ENCODE measurements at regions not wholly inside any gene's neighbourhood (a gene's known extent, or its start where the extent isn't known, plus 50 kb on each side); places are given as distances from the start of the nearest gene placed in this dataset.

DNA sequence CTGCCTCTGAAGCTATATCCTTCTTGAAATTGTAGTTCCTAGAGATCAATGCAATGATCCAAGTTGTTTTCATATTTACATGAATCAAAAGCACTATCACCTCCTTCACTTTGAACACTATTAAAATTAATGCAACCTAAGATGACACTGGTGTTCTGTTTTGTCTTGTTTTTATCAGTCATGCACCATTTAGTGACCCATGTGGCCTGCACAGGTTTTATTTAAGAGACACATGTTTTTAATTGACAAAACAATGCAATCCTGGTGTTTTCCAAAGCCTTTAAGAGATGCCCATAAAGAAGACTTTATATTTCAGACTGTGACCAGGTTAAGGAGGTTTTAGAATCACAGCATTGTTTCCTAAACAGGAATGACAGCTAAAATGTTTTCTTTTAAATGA is 177.5 kb downstream of the FAM181B start:
- TF ChIP-seq CTCF (conservative IDR thresholded peaks at IDR 0.05; ENCODE audit: low read depth, low read length) = no peak
- TF ChIP-seq EZH2phosphoT487 (IDR thresholded peaks at IDR 0.05; ENCODE audit: borderline replicate concordance, low read length) = no peak

Data from PC-3 (cell line).